Eye (tissue), 1 donor: ENCODE measurements at regions not wholly inside any gene's neighbourhood (a gene's known extent, or its start where the extent isn't known, plus 50 kb on each side); places are given as distances from the start of the nearest gene placed in this dataset.

ENCODE experiments used
- DNase-seq: peaks from one replicate; pipeline ENCODE4 v3.0.0-alpha.2; 2015

DNA sequence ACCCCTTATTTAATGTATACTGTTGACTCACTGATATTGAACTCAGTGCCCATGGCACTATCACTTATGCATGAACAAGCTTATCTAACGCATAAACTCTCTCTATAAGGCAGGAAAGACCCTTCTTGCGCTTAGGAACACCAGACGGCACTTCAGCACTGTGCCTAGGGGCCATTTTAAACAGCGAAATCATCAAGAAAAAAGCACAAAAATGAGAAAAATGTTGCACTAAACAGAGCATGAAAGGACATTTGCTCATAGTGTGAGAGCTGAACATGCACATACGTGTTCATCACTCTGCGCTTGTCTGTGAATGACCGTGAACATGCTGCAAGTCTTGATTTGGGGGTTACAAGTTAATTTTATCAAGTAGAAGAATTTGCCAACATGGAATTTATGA lies 109.6 kb downstream of the WDR11 start:
- no peak for DNase-seq

DNA sequence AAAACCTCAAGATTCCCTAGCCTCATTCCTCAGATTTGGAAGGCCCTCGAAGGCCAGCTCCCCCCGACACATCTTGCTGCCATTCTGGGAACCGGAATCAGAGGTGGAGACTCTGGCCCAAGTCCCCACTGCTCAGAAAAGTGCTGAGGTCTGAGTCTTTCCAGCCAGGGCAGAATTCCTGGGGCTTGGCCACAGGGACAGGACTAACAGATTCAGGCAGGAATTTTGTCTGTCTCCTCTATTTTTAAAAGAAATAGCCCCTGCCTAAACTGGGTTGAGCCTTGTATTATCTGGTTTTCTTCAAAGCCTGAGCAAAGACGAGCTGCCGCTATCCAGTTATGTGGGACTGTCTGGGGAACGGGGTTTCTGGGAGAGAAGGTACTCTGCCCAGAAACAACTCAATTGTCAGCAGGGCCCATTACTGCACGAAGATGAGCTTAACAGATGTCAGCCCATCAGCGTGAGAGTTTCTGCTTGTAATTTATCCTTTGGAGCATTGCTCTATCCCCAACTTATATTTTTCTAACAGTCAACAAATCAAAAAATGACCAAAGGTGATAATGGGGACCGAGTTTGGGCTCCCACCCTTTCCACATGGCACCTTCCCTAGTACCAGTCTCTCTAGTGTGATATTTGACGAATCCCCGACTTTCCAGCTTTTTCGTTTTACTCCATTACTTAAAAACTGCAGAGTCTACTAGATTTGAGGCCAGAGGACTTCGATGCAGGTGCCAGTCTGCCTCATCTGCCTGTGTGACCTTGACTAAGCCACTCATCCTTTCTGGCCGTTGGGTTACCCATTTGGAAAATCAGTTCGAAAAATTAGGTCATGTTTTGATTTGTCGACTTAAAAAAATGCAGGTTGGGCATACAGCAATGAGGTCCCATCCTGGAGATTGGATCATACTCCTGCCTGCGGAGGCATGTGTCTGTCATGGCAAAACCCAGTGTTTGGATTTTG lies 110.9 kb downstream of the WDR11 start:
- peak; percentile 35 for DNase-seq

DNA sequence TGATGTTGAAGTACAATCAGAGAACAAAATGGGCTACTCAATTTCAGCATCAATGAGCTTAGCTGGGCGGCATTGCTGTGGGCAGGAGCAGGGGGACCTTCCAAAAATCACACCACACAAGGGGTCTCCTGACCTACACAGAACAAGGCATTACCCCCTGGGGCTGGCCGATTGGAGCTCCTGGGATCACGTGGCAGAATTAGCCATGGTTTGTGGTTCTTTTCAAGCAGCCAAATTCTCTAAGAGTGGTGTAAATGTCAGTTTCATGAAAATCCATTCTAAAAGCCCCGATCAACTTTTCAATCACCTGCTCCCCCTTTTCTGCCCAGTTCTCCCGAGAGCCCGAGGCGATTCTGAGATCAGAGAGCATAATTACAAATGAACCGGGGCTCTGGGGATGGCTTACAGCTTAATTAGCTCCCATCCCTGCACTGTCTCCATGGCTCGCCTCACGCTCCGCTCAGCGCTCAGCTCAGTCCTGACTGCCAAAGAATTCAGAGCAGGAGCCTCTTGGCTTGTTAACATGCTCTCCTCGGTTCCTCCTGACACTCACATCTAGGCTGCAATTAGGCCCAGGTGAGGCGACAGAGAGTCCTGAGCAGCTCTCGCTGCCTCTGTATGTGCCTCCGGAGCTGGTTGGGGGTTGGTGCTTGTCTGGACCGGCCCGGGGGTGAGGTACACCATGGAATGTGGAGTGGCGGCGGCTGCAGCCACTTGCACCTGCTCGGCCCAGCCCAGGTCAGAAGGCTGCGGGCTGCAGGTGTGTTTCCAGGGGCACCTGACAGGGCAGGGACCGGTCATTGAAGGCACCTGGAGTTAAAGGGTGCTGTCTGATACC lies 111.8 kb downstream of the WDR11 start:
- peak; percentile 76 for DNase-seq

DNA sequence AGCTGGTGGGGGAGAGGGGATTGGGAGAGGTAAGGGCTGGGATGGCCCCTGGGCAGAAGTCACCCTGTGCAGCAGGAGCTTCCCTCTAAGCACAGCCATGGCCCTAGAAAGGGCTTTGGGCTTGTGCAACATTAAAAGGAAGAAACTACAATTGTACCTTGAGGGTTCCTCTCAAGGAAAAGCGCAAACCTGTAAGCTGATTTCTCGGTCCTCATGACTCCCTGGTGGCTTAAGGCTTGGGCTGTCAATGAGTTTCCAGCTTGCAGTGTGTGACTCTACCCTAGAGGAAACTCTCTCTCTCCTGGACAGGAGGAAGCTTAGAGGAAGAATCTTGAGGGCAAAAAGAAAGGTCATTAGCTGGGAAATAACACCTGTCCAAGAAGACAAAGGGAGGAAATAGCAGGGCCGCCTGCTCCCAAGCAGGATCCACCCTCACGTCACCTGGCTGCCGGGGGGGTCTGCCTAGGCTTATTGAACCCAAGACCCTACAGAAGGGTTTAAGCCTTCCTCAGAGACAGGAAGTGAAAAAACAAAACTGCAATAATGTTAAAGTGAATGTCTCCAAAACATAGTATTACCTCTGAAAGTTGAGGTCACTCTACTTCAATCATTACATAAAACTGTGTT lies 112.5 kb downstream of the WDR11 start:
- no peak for DNase-seq

DNA sequence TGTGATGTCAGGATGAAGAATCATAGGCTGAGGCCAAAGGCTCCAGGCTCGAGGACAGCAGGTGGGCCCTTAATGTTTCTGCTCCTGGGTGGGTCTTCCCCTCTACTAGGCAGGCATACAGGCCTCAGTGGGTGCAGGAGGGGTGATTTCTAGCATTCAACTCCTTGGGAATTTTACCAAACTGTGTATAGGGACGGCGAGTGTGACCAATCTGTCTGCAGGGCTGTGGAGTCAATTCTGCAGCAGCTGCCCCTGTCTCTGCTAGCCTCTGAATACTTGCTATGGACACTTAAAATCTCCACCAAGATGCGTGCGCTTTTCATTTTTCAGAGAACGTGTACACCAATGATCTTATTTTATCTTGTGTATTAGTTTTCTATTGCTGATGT lies 115.5 kb downstream of the WDR11 start:
- DNase-seq = no peak

DNA sequence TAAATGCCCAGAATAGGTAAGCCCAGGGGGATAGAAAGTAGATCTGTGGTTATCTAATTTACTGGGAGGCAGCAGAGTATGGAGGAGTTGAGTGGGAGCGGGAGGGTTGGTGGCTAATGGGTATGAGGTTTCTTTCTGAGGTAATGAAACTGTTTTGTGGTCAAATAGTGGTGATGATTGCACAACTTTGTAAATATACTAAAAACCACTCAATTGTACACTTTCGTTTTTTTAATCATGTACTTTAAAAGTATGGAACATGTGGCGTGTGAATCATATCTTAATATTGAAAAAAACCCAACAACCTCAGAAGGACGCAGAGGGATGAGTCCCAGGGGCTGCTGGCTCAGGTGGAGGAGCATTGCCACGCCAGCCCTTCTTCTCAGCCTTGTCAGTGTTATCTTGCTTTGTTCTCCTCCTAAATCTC lies 118.1 kb downstream of the WDR11 start:
- no peak for DNase-seq

DNA sequence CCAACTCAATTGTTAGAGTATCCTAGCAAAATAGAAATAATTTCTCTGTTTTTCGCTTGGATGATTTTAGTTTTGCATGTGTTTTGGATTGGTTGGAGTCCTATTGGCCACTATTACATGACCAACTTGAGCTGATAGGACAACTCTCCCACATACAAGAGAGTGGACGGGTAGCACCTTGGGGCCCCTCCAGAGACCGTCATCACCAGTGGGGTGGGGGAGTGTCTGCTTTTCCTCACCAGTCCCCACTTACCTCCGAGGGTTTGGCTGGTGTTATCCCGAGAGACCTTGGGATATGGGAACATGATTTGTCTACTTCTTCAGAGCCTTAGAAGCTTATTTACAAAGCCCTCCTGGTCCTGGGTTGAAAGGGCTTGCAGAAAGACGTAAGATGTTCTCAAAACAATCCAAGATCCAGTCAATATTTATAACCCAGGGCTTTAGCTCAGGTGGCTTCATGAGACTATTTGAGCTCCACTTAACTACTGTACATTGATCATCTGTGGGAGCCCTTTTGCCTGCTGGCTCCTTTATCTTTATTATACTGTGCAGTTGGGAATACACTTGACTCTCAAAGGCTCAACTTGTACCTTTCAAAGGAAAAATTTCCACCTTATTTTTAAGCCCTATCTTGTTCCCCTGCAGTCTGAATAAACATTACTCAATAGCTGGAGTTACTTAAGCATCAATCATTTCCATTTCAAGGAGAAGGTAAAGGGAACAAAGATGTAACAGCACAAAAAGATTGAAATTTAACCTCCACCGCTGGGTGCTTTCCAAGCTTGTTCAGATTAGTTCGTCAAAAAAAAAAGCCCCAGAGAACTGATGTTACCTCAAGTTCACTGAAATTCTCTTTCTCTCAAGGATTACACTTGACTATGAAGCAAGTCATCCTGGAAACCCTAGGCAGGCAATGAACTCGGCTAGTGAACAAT lies 119.7 kb downstream of the WDR11 start:
- no peak for DNase-seq

DNA sequence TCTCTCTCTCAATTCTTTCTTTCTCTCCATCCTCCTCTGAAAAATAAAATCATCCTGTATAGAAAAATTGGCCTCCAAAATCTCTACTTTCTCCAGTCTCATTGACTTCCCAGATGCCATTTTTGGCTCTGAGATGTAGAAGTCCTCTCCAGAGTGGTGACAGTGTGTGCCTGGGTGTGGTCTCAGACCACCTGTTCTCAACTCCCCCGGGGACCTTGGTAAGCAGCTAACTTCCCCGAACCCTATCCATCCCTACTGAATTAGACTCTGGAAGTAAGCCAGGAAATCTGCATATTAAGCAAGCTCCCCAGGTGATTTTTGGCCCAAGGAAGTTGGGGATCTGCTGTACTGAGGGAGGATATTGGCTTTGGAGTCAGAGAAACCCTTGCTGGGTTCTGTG lies 120.5 kb downstream of the WDR11 start:
- no peak for DNase-seq

DNA sequence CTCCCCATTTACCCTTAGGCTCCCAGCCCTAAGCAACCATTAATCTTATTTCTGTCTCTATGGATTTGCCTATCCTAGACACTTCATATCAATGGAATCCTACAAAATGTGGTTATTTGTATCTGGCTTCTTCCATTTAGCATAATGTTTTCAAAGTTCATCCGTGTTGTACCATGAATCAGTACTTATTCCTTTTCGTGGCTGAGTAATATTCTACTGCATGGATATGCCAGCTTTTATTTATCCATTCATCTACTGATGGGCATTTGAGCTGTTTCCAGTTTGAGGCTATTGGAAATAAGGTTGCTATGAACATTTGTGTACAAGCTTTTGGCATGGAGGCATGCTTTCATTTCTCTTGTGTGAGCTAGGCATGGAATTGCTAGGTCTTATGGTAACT lies 121.1 kb downstream of the WDR11 start:
- DNase-seq = no peak

DNA sequence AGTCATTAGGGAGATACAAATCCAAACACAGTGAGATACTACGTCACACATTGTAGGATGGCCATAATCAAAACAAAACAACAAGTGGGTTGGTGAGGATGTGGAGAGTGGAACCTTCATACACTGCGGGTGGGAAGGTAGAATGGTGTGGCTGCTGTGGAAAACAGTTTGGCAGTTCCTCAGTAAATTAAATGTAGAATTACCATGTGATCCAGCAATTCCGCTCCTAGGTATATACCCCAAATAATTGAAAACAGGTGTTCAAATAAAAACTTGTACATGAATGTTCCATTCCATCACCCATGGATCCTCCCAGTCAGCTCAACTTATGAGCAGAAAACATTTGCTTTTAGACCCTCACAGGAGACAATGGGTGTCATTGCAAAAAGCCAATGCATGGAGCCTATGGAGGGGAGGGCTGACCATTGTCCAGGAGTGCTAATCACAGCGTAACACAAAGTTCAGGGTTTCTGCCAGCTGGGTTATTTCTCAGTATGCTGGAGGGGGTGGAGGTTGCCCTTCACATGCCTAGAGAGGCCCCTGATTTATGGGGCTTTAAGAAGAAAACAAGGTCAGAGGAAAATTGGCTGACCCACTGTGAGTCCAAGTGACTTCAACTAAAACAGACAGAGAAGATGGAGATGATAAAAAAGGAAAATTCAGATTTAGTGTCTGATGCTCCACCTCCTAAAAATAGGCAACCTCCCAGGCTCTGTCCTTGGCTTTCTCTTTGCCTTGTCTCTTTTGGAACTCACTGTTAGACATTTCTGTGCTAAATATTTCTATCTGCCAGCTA lies 124.1 kb downstream of the WDR11 start:
- DNase-seq = no peak

DNA sequence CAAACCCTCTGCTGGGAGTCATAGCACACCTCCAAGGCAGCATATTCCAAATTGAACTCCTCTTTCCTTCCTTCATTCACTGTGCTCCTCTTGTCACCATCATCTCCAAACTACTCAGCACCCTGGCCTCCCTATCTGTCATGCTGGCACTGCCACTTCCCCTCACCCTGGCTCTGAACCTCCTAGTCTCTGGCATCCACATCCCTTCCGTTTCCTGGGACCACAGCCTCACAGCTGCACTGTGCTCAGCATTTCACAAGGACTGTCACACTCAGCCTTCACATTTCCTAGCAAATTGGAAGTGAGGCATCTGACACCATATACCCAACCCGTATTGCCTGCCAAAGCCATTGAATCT lies 124.7 kb downstream of the WDR11 start:
- no peak for DNase-seq

DNA sequence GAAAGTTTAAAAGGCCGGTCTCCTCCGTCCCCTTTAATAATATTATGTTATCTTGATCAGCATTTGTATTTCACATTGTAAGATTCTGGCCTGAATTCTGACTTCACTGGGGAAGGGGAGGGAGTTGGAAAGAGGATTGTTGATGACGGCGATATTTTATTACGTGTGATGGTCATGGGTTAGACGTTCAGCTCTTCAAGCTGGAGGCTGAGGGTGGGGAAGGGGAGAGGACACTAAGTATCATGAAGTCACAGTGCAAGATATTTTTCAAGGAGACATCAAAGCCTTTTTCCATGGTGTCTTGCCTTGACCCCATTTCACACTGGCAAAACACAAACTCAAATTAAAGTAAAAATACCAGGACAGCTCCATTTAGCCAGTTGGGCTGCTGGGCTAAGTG lies 126.7 kb downstream of the WDR11 start:
- no peak for DNase-seq

DNA sequence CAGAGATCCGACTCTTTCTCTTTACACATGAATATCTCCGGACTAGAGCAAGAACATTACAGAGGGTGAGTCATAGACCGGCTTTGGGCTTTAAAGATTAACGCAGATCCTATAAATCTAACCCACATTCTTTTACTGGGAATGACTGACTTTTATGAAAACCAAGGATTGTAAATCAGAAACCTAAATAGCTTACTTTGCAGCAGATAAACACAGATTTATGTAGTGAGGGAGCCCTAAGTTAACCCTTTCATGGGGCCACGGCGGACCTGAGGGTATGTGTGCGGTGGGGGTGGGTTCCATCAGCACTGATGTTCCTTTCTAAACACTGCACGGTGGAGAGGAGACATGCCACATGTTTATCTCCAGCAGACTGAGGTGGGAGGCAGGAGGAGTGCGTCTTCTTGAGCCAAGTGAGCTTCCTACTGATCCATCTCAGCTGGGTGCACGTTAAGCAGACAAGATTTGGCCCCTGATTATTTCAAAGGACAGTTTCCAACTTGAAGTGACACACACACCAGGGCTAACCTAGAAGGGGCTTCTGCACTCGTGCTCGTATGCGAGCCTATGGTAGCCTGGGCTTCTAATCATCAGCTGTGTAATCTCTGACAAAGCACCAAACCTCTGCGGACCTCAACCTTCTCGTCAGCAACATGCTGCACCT lies 127.6 kb downstream of the WDR11 start:
- peak; percentile 43 for DNase-seq

DNA sequence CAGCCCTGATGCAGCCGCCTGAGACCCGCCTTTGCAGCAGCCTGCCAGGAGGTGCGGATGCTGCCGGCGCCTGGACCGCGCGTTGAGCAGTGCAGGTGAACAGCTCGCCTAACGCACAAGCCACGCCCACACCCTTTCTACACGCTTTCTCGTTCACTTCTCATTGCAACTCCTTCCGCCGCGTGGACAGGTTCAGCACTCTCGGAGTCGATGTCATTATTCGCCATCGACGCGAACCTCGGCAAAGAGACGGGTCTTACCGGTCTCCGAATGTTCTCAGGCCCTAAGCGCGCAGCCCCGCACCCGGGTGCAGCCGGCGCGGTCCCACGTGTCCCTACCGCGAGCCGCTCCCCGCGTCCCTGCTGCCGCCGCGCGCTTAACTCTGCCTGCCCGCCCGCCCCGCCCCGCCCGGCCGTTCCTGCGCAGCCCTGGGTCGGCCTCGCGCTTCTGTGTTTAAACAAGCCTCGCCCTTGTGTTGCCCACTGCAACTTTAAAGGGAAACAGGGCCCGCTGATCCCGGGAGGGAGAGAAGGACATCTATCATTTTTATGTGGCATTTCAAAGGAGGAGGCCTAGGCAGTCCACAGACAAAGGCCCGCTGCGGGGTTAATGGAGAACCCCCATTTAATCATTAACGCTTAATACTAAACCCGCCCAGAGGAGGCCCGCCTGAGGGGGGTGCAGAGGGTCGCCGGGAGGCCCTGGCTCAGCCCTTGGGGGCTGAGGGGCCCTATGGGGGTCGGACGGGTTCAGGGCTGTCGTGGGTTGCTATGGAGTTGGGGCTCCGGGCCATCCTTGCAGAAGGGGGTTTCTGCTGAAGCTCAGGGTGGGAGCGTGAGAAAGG lies 128.5 kb downstream of the WDR11 start:
- peak; percentile 82 for DNase-seq

DNA sequence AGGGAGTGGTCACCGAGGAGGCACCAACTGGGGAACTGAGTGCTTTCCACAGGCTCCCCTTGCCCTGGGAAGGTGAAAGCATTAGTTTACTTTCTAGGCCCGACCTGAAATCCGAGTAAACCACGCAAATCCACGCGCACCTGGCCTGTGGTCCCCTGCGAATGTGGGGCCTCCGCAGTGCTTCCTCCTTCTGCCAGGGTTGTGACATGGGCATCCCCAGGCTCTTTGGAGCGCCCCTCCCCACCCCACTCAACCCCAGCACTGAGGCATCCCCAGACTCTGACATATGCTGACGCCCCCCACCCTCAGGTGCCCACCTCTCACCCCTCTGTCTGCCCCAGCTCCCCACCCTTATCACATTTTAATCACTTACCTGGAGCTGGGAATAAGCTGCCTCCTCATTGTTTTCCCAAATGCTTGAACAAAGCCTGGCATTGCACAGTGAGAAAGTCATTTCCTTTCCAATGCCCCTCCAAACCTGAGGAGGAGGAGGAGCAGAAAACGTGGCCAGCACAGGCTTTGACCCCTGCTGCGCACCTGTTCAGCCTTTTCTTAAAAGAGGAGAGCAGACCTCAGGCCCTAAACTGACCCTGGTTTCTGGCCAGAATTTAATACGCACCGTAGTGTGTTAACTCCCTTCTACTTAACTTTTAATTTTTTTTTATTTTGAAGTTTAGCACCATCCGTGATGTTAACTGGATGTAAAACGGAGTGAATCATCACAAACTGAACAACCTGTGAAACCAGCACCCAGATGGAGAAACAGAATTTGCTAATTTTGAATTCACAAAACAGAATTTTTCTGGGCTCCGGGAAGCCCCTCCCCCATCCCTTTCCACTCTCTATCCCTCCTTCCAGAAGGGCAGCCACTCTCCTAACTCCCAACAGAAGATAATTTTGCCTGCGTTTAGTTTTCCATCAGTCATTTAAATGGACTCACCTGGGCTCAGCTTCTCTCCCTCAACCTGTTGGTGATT lies 129.4 kb downstream of the WDR11 start:
- no peak for DNase-seq

DNA sequence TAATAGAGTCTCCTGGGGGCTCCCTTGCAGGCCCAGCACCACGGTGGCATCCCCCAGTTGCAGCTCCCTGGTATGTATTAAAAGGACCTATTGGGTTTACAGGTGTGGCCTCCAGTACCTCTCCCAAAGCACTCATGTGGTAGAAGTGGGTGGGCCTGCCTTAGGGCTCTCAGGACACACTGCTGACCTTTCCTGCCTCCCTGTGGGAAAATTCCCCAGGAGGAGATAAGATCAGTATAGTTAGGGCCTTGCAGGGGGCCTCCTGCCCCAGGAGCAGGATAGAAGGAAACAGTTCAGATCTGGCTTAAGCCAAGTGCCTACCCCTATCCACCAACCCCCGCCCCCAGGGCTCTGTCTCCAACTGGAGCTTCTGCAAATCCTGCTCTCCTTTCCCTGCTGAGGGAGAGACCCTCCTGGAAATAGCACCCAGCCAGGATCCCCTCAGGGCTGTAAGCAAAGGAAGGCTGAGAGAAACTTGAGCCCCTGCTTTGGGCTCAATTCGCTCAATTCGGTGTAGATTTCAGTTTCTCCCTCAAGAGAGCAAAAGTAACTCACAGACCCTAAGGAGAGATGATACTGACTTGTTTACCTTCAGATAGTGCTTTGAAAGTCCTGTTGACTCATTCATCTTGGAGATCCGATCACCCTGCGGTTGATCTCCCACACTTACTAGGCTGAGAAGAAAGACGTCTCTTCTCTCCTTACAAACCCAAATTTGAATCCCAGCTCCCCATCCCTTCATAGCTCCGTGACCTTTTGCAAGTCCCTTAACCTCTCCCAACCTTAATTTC lies 130.6 kb downstream of the WDR11 start:
- DNase-seq = no peak

DNA sequence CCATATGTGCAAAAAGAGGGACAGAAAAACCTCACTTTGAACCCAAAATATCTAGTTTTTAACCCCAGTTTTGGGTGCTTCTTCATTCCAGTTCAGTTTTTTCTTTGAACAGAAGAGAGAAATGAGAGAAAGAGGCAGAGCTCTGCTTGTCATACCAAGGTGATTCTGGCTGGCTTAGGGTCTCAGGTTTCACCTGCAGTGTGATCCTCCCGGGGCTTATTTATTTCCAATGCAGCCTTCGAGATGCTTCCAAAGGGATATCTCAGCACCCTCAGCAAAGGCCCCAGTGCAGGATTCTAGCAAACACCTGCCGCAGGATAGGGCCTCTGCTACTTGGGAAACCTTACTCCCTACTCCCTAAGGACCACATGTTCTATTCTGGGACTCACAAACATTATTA lies 131.3 kb downstream of the WDR11 start:
- no peak for DNase-seq

DNA sequence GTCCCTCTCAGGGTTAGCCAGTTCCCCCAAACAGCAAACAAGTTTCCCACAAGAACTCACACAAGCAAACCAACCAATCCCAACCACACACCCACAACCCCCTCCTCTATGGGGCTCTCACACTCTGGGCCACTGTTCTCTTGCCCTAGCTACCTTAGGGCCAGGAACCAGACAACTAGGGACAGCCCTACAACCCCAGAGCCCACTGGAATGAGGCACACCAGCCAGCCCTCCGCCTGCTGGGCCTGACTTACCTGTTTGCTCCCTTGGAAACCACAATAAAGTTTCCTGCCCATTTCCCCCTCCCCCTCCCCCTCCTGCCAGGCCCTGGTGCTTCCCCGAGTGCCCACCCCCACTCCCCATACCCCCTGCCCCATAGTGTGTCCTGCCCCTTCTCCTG lies 132.6 kb downstream of the WDR11 start:
- DNase-seq = no peak
